ENCODE measurements at regions not wholly inside any gene's neighbourhood (a gene's known extent, or its start where the extent isn't known, plus 50 kb on each side); places are given as distances from the start of the nearest gene placed in this dataset.

DNA sequence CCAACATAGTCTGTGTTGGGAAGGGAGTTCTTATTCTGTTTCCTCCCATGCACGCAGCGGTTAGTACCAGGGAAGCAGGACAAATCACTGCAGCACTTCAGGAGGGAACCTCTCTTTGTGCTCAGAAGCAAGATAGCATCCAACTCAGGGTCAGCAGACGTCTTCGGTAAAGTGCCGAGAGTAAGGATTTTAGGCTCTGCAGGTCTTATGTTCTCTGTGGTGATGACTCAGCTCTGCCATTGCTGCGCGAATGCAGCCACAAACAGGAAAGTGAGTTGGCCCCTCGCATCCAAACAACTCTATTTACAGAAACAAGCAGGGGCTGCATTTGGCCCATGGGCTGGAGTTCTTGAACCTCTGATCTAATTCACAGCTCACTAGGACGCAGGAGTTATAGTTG lies 122.1 kb upstream of the SPATA13 start:
- DNase-seq, result no peak
- Histone ChIP-seq H2AFZ (ENCODE audit: insufficient read depth, low read depth, low read length, poor library complexity, severe bottlenecking) (peak overlapping the region; percentile 68), H3K36me3 (replicated peaks in 1 of 2; ENCODE audit: control insufficient read depth in 1 of 2, insufficient read depth in 2 of 2, low read length in 2 of 2) (no peaks in the 10 kb centered on the region), H3K4me3 (replicated peaks in 1 of 3; ENCODE audit: low read depth in 2 of 3, low read length in 3 of 3) (no peak overlapping the region), H4K20me1 (ENCODE audit: insufficient read depth, low read length) (no peaks in the 10 kb centered on the region), H3K4me2 (replicated peaks; ENCODE audit: extremely low read depth, low read length, poor library complexity, severe bottlenecking) (no peak overlapping the region), H3K4me1 (ENCODE audit: control insufficient read depth in 1 of 2, insufficient read depth in 2 of 2, low read length in 2 of 2) (peaks cover 6 to 9% of the 10 kb centered on the region in 2 donors), H3K79me2 (ENCODE audit: insufficient read depth, low read length) (no peaks in the 10 kb centered on the region), H3K9me3 (replicated peaks in 1 of 2; ENCODE audit: control insufficient read depth in 1 of 2, insufficient read depth in 1 of 2, low read length in 2 of 2) (no peaks in the 10 kb centered on the region), H3K27me3 (ENCODE audit: control insufficient read depth in 2 of 2, insufficient read depth in 2 of 2, low read length in 2 of 2) (no peaks in the 10 kb centered on the region), H3K9ac (ENCODE audit: insufficient read depth, low read length, poor library complexity, severe bottlenecking) (no peak overlapping the region), H3K27ac (ENCODE audit: low read depth in 1 of 2, low read length in 2 of 2) (no peak overlapping the region)
- Mint-ChIP-seq H3K4me1 (peaks cover 15% of the 10 kb centered on the region), H3K36me3 (no peaks in the 10 kb centered on the region), H3K27me3 (ENCODE audit: low read depth in 3 of 3) (peaks cover 4 to 16% (median 5%) of the 10 kb centered on the region in 3 donors), H3K27ac (no peak overlapping the region), H3K9me3 (no peaks in the 10 kb centered on the region), H3K4me3 (peak overlapping the region in 1 of 2 donors; percentile 36)
- TF ChIP-seq, protein P1, sequence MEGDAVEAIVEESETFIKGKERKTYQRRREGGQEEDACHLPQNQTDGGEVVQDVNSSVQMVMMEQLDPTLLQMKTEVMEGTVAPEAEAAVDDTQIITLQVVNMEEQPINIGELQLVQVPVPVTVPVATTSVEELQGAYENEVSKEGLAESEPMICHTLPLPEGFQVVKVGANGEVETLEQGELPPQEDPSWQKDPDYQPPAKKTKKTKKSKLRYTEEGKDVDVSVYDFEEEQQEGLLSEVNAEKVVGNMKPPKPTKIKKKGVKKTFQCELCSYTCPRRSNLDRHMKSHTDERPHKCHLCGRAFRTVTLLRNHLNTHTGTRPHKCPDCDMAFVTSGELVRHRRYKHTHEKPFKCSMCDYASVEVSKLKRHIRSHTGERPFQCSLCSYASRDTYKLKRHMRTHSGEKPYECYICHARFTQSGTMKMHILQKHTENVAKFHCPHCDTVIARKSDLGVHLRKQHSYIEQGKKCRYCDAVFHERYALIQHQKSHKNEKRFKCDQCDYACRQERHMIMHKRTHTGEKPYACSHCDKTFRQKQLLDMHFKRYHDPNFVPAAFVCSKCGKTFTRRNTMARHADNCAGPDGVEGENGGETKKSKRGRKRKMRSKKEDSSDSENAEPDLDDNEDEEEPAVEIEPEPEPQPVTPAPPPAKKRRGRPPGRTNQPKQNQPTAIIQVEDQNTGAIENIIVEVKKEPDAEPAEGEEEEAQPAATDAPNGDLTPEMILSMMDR (IDR thresholded peaks at IDR 0.05), result no peak
- 0% methylated on average over 5 of the region's 9 CpGs for WGBS (ENCODE audit: insufficient coverage)
- intact Hi-C loops (cut with micrococcal nuclease), result no loop called here

DNA sequence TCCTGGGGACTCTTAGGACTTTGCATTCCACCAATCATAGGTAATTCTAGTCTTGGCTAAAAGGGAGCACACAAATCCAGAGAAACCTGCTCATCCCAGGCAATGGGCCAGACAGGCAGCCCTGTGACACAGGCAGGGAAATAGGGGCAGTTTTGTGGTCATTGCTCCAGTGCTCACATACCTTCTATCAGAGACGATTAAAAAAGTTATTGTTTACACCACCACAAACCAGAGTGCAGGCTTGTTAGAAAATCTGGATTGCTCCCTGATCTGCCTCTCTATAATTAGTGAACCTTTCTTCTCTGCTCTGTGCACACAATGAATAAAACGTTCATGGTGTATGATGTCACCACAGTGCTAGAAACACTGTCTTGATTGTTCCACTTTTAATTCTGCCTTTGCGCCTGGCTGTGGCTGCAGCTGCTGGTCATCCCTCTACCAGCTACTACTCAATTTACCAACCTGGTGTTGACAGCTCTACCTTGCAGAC lies 121.6 kb upstream of the SPATA13 start:
- H3K27ac Mint-ChIP-seq, result peak overlapping the region in 1 of 7 donors; percentile 5
- H3K27me3 ChIP-seq (ENCODE audit: control insufficient read depth in 2 of 2, insufficient read depth in 2 of 2, low read length in 2 of 2), result no peaks in the 10 kb centered on the region
- H3K4me1 ChIP-seq (ENCODE audit: control insufficient read depth in 1 of 2, insufficient read depth in 2 of 2, low read length in 2 of 2), result peaks cover 6 to 9% of the 10 kb centered on the region in 2 donors
- H3K27ac ChIP-seq (ENCODE audit: low read depth in 1 of 2, low read length in 2 of 2), result no peak overlapping the region
- H3K4me2 ChIP-seq (replicated peaks; ENCODE audit: extremely low read depth, low read length, poor library complexity, severe bottlenecking), result no peak overlapping the region
- H3K36me3 Mint-ChIP-seq, result no peaks in the 10 kb centered on the region
- no peak overlapping the region for H3K9ac ChIP-seq (ENCODE audit: insufficient read depth, low read length, poor library complexity, severe bottlenecking)
- WGBS (ENCODE audit: insufficient coverage), result 50% methylated on average over 1 of the region's 3 CpGs
- no peaks in the 10 kb centered on the region for H3K9me3 ChIP-seq (replicated peaks in 1 of 2; ENCODE audit: control insufficient read depth in 1 of 2, insufficient read depth in 1 of 2, low read length in 2 of 2)
- no peaks in the 10 kb centered on the region for H3K9me3 Mint-ChIP-seq
- peaks cover 15% of the 10 kb centered on the region for H3K4me1 Mint-ChIP-seq
- no peaks in the 10 kb centered on the region for H4K20me1 ChIP-seq (ENCODE audit: insufficient read depth, low read length)
- no peak overlapping the region for H3K4me3 ChIP-seq (replicated peaks in 1 of 3; ENCODE audit: low read depth in 2 of 3, low read length in 3 of 3)
- peak overlapping the region; percentile 68 for H2AFZ ChIP-seq (ENCODE audit: insufficient read depth, low read depth, low read length, poor library complexity, severe bottlenecking)
- H3K27me3 Mint-ChIP-seq (ENCODE audit: low read depth in 3 of 3), result peaks cover 4 to 16% (median 5%) of the 10 kb centered on the region in 3 donors
- TF ChIP-seq, protein P1 (IDR thresholded peaks at IDR 0.05), result no peak
- no peak overlapping the region for H3K4me3 Mint-ChIP-seq
- no peaks in the 10 kb centered on the region for H3K36me3 ChIP-seq (replicated peaks in 1 of 2; ENCODE audit: control insufficient read depth in 1 of 2, insufficient read depth in 2 of 2, low read length in 2 of 2)
- H3K79me2 ChIP-seq (ENCODE audit: insufficient read depth, low read length), result no peaks in the 10 kb centered on the region
- DNase-seq, result no peak
- intact Hi-C loops (cut with micrococcal nuclease), result no loop called here
